ENCODE measurements at regions not wholly inside any gene's neighbourhood (a gene's known extent, or its start where the extent isn't known, plus 50 kb on each side); places are given as distances from the start of the nearest gene placed in this dataset.

- DNase-seq (ENCODE audit: low read depth): no peak
- H3K4me3 ChIP-seq (ENCODE audit: low read depth, low read length): no peak overlapping the region
- TF ChIP-seq, protein P1, sequence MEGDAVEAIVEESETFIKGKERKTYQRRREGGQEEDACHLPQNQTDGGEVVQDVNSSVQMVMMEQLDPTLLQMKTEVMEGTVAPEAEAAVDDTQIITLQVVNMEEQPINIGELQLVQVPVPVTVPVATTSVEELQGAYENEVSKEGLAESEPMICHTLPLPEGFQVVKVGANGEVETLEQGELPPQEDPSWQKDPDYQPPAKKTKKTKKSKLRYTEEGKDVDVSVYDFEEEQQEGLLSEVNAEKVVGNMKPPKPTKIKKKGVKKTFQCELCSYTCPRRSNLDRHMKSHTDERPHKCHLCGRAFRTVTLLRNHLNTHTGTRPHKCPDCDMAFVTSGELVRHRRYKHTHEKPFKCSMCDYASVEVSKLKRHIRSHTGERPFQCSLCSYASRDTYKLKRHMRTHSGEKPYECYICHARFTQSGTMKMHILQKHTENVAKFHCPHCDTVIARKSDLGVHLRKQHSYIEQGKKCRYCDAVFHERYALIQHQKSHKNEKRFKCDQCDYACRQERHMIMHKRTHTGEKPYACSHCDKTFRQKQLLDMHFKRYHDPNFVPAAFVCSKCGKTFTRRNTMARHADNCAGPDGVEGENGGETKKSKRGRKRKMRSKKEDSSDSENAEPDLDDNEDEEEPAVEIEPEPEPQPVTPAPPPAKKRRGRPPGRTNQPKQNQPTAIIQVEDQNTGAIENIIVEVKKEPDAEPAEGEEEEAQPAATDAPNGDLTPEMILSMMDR (conservative IDR thresholded peaks at IDR 0.05; ENCODE audit: low read depth, low read length): no peak
Observed at GRCh38 chr13:64556376-64556775, 2673.8 kb downstream of the PCDH9 start.

- no peak overlapping the region for H3K4me3 ChIP-seq (ENCODE audit: low read depth, low read length)
- TF ChIP-seq, protein P1 (conservative IDR thresholded peaks at IDR 0.05; ENCODE audit: low read depth, low read length): no peak
- no peak for DNase-seq (ENCODE audit: low read depth)
Observed at GRCh38 chr13:64553411-64554129, 2676.6 kb downstream of the PCDH9 start.

GRCh38 chr13:64551755-64552154 is 2678.4 kb downstream of the PCDH9 start:
- H3K4me3 ChIP-seq (ENCODE audit: low read depth, low read length): no peak overlapping the region
- DNase-seq (ENCODE audit: low read depth): no peak
- TF ChIP-seq, protein P1 (conservative IDR thresholded peaks at IDR 0.05; ENCODE audit: low read depth, low read length): no peak

DNA sequence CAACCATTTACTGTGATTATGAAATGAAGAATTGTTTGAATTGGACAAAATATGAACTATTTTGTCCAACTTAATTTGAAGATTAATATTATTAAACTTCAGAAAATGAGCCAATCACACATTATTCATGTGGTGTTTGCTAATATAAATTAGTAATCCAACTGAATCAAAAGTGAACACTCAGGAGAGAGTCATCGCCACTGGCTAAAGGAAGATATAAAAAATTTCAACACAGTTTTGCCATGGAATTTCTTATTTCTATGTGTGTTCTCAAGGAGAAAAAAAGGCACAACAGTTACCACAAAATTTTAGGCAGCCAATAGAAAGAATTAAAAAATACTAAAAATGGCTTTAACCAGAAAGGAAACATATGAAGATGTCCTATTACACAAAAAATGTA is 2683.8 kb downstream of the PCDH9 start:
- DNase-seq (ENCODE audit: low read depth): no peak
- no peak overlapping the region for H3K4me3 ChIP-seq (ENCODE audit: low read depth, low read length)
- TF ChIP-seq, protein P1 (conservative IDR thresholded peaks at IDR 0.05; ENCODE audit: low read depth, low read length): no peak

- DNase-seq (ENCODE audit: low read depth): no peak
- no peak overlapping the region for H3K4me3 ChIP-seq (ENCODE audit: low read depth, low read length)
- TF ChIP-seq, protein P1 (conservative IDR thresholded peaks at IDR 0.05; ENCODE audit: low read depth, low read length): no peak
Observed at GRCh38 chr13:64540976-64541375, 2689.2 kb downstream of the PCDH9 start.

DNA sequence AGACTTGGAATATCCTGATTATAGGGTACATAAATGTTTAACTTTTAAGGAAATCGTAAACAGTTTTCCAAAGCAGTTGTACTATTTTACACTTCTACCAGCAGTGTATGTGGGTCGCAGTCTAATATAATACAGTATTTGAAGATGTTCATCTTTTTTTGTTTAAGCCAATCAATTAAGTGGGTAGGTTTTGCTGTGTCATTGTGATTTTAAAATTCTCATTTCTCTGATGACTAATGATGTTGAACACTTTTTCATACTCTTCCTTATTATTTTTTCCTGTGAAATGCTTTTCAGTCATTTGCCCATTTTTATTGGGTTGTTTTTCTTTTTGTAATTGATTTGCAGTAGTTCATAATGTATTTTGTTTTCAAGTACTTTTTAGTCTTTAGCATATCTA is 2689.7 kb downstream of the PCDH9 start:
- DNase-seq (ENCODE audit: low read depth): no peak
- TF ChIP-seq, protein P1 (conservative IDR thresholded peaks at IDR 0.05; ENCODE audit: low read depth, low read length): no peak
- no peak overlapping the region for H3K4me3 ChIP-seq (ENCODE audit: low read depth, low read length)

DNA sequence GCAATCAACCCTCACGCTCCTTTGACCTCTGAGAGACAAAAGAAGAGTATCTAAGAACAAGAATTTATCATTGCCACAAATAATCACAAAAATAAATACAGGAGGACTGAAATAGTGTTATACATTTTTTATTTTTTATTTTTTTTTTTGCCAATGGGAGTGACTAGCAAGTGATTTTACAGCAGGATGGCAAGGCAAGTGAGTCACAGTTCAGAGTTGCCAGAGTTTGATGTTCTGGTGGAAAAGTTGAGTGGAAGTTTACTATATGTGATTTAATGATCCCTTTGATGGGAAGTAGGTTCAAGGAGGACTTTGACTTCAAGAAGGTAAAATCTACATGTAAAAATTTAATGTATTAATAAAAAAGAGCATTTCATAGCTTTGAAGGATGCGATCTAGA is 2691.4 kb downstream of the PCDH9 start:
- H3K4me3 ChIP-seq (ENCODE audit: low read depth, low read length): no peak overlapping the region
- DNase-seq (ENCODE audit: low read depth): no peak

More for the DNA sequence above, 2691.4 kb downstream of the PCDH9 start:
- TF ChIP-seq, protein P1 (conservative IDR thresholded peaks at IDR 0.05; ENCODE audit: low read depth, low read length): no peak
